ENCODE measurements at regions not wholly inside any gene's neighbourhood (a gene's known extent, or its start where the extent isn't known, plus 50 kb on each side); places are given as distances from the start of the nearest gene placed in this dataset.

DNA sequence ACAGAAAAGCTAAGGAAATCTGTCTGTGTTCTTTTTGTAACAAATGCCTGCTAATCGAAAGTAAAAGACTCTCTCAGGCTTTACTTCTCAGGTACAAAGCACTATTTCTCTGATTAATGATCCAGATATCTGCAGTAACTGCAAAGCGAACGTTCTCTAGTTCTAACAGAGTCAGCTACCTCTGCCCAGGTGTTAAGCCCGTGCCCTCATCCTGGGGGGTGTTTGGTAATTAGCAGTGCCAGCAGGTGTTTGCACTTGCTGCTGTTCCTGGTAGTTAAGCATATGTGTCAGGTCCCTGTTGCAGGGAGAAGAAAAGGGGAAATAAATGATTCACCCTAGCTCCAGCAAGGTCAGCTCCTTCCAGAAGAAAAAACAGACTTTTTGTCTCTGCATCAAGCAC lies 58.8 kb upstream of the CRIM1 start:
- Histone ChIP-seq H3K9me3 (ENCODE audit: low read depth, low read length, poor library complexity, severe bottlenecking) (no peaks in the 10 kb centered on the region), H3K36me3 (ENCODE audit: insufficient read depth, low read length, poor library complexity, severe bottlenecking) (no peaks in the 10 kb centered on the region), H3K27me3 (replicated peaks; ENCODE audit: insufficient read depth, low read depth, low read length, poor library complexity) (no peaks in the 10 kb centered on the region), H3K27ac (ENCODE audit: low read depth, low read length, poor library complexity, severe bottlenecking) (no peak overlapping the region), H3K4me1 (ENCODE audit: insufficient read depth, low read length, poor library complexity, severe bottlenecking) (no peaks in the 10 kb centered on the region), H3K4me3 (ENCODE audit: low read depth, low read length, poor library complexity, severe bottlenecking) (no peak overlapping the region)
- CTCF ChIA-PET, result no interaction called here
- intact Hi-C loops (cut with micrococcal nuclease; ENCODE audit: unreplicated experiment), result no loop called here
- TF ChIP-seq, protein P1, sequence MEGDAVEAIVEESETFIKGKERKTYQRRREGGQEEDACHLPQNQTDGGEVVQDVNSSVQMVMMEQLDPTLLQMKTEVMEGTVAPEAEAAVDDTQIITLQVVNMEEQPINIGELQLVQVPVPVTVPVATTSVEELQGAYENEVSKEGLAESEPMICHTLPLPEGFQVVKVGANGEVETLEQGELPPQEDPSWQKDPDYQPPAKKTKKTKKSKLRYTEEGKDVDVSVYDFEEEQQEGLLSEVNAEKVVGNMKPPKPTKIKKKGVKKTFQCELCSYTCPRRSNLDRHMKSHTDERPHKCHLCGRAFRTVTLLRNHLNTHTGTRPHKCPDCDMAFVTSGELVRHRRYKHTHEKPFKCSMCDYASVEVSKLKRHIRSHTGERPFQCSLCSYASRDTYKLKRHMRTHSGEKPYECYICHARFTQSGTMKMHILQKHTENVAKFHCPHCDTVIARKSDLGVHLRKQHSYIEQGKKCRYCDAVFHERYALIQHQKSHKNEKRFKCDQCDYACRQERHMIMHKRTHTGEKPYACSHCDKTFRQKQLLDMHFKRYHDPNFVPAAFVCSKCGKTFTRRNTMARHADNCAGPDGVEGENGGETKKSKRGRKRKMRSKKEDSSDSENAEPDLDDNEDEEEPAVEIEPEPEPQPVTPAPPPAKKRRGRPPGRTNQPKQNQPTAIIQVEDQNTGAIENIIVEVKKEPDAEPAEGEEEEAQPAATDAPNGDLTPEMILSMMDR (conservative IDR thresholded peaks at IDR 0.05; ENCODE audit: low read depth, low read length), result no peak
- TF ChIP-seq EZH2 (IDR thresholded peaks at IDR 0.05; ENCODE audit: borderline replicate concordance, low read depth, low read length, poor library complexity, severe bottlenecking), result no peak
- BruUV-seq (replicated peaks), result no TSS peak
- DNase-seq (ENCODE audit: low spot score), result no peak
- POLR2A ChIA-PET (ENCODE audit: low non-redundant PET), result no interaction called here

DNA sequence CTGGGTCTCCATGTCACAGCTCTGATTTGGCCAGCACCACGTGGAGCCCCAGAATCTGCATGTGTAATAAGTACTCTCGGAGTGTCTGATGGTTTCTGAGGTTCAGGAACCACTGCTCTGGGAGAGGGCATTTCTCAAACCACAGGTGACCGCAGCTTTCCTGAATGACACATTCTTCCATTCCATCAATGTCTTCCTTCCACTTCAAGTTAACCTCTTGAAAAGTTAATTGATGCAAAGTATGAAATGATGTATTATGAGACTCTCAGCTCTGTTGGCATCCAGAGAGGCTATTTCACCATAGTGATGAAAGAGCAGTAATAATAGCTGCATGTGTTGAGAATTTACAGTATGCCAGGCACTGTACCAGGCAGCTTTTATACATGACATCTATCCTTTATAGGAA lies 61.3 kb upstream of the CRIM1 start:
- POLR2A ChIA-PET (ENCODE audit: low non-redundant PET), result no interaction called here
- no peak for TF ChIP-seq EZH2 (IDR thresholded peaks at IDR 0.05; ENCODE audit: borderline replicate concordance, low read depth, low read length, poor library complexity, severe bottlenecking)
- TF ChIP-seq, protein P1 (conservative IDR thresholded peaks at IDR 0.05; ENCODE audit: low read depth, low read length), result no peak
- DNase-seq (ENCODE audit: low spot score), result no peak

DNA sequence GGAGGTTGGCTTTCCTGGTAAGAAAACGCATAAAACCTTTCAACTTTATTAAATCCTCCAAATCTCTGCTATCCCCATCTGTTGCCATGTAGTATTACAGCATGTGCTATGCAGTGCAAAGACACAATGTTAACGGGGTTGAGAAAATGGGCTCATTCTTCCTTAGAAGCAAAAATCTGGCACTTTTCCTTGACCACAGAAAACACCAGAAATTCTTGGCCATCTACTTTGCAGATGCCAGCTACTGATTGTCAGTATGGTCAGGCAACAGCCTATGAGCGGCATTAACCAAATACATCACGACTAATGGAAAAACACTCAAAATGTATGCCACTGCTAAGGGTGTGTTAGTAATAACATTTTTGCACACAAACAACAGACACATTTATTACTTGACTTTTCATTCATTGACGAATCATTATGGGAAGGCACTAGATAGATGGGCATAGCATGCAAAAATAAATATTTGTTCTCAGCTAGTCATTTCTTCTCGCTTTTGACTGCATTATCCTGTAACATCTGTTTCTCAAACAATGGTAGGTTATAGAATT lies 65.2 kb upstream of the CRIM1 start:
- intact Hi-C loops (cut with micrococcal nuclease; ENCODE audit: unreplicated experiment), result no loop called here
- POLR2A ChIA-PET (ENCODE audit: low non-redundant PET), result no interaction called here
- Histone ChIP-seq H3K27ac (ENCODE audit: low read depth, low read length, poor library complexity, severe bottlenecking) (no peak overlapping the region), H3K4me3 (ENCODE audit: low read depth, low read length, poor library complexity, severe bottlenecking) (no peak overlapping the region), H3K27me3 (replicated peaks; ENCODE audit: insufficient read depth, low read depth, low read length, poor library complexity) (no peaks in the 10 kb centered on the region), H3K36me3 (ENCODE audit: insufficient read depth, low read length, poor library complexity, severe bottlenecking) (no peaks in the 10 kb centered on the region), H3K4me1 (ENCODE audit: insufficient read depth, low read length, poor library complexity, severe bottlenecking) (no peaks in the 10 kb centered on the region), H3K9me3 (ENCODE audit: low read depth, low read length, poor library complexity, severe bottlenecking) (no peaks in the 10 kb centered on the region)
- CTCF ChIA-PET, result no interaction called here
- no TSS peak for BruUV-seq (replicated peaks)
- no peak for TF ChIP-seq EZH2 (IDR thresholded peaks at IDR 0.05; ENCODE audit: borderline replicate concordance, low read depth, low read length, poor library complexity, severe bottlenecking)
- TF ChIP-seq, protein P1 (conservative IDR thresholded peaks at IDR 0.05; ENCODE audit: low read depth, low read length), result no peak
- DNase-seq (ENCODE audit: low spot score), result no peak

More for the DNA sequence above, 61.3 kb upstream of the CRIM1 start:
- H3K9me3 ChIP-seq (ENCODE audit: low read depth, low read length, poor library complexity, severe bottlenecking), result no peaks in the 10 kb centered on the region
- no peak overlapping the region for H3K4me3 ChIP-seq (ENCODE audit: low read depth, low read length, poor library complexity, severe bottlenecking)
- CTCF ChIA-PET, result no interaction called here
- H3K27me3 ChIP-seq (replicated peaks; ENCODE audit: insufficient read depth, low read depth, low read length, poor library complexity), result no peaks in the 10 kb centered on the region
- H3K27ac ChIP-seq (ENCODE audit: low read depth, low read length, poor library complexity, severe bottlenecking), result no peak overlapping the region
- H3K4me1 ChIP-seq (ENCODE audit: insufficient read depth, low read length, poor library complexity, severe bottlenecking), result no peaks in the 10 kb centered on the region
- BruUV-seq (replicated peaks), result no TSS peak
- H3K36me3 ChIP-seq (ENCODE audit: insufficient read depth, low read length, poor library complexity, severe bottlenecking), result no peaks in the 10 kb centered on the region
- intact Hi-C loops (cut with micrococcal nuclease; ENCODE audit: unreplicated experiment), result no loop called here
